NT2/D1 (cell line): ENCODE measurements at regions not wholly inside any gene's neighbourhood (a gene's known extent, or its start where the extent isn't known, plus 50 kb on each side); places are given as distances from the start of the nearest gene placed in this dataset.

ENCODE experiments used
- SUZ12 ChIP-seq: IDR thresholded peaks from 2 replicates; pipeline ENCODE4 v1.6.1; 2011; ENCODE audit not compliant: insufficient read length, insufficient read depth; ENCODE audit errors: extremely low read depth
- ZNF274 ChIP-seq: IDR thresholded peaks from 2 replicates; pipeline ENCODE4 v1.6.1; 2011; ENCODE audit warnings: mild to moderate bottlenecking, low read depth, low read length

DNA sequence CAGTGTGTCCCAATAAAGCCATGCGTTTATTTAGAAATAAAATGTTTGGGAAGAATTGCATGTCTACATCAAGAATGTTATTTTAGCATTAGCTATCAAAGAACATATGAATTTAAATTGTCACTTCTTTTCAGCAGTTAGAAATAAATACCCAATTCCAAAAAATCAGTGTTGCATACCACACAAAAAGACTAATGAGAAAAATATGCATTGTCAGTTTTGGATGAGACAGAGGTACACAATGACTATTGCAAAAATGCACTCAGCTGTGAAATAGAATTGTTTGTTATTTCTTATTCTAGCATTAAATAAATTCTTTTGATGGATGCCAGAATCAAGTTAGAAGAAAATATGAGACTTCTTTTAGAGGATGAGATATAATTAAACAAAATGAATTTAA, 833.9 kb downstream of the SLITRK1 start:
- TF ChIP-seq ZNF274 (no peak), SUZ12 (no peak)
